ENCODE measurements at regions not wholly inside any gene's neighbourhood (a gene's known extent, or its start where the extent isn't known, plus 50 kb on each side); places are given as distances from the start of the nearest gene placed in this dataset.

- DNase-seq = no peak
Observed at GRCh38 chr1:2916706-2917105, 104.6 kb upstream of the ACTRT2 start.

GRCh38 chr1:2917284-2917683 lies 104.0 kb upstream of the ACTRT2 start:
- no peak for DNase-seq

- DNase-seq = no peak
Observed at GRCh38 chr1:2918441-2918840, 102.8 kb upstream of the ACTRT2 start.

- no peak for DNase-seq
Observed at GRCh38 chr1:2919841-2920240, 101.4 kb upstream of the ACTRT2 start.

GRCh38 chr1:2920421-2921015 lies 100.7 kb upstream of the ACTRT2 start:
- no peak for DNase-seq

- DNase-seq = no peak
Observed at GRCh38 chr1:2921970-2922686, 99.1 kb upstream of the ACTRT2 start.

GRCh38 chr1:2923351-2923750 lies 97.9 kb upstream of the ACTRT2 start:
- no peak for DNase-seq

GRCh38 chr1:2925291-2925690 lies 96.0 kb upstream of the ACTRT2 start:
- DNase-seq = no peak

- DNase-seq = no peak
Observed at GRCh38 chr1:2925918-2926317, 95.3 kb upstream of the ACTRT2 start.

- DNase-seq = no peak
Observed at GRCh38 chr1:2926447-2927055, 94.7 kb upstream of the ACTRT2 start.

- peak; percentile 32 for DNase-seq
Observed at GRCh38 chr1:2927393-2928360, 93.6 kb upstream of the ACTRT2 start.

GRCh38 chr1:2928366-2929325 lies 92.6 kb upstream of the ACTRT2 start:
- DNase-seq = no peak

- no peak for DNase-seq
Observed at GRCh38 chr1:2929335-2929734, 91.9 kb upstream of the ACTRT2 start.

- DNase-seq = no peak
Observed at GRCh38 chr1:2930016-2930815, 91.1 kb upstream of the ACTRT2 start.

- DNase-seq = peak; percentile 66
Observed at GRCh38 chr1:2930913-2931723, 90.1 kb upstream of the ACTRT2 start.

- no peak for DNase-seq
Observed at GRCh38 chr1:2931724-2932401, 89.4 kb upstream of the ACTRT2 start.

- no peak for DNase-seq
Observed at GRCh38 chr1:2932671-2933350, 88.5 kb upstream of the ACTRT2 start.

GRCh38 chr1:2933431-2934155 lies 87.7 kb upstream of the ACTRT2 start:
- no peak for DNase-seq

All from skin of body (tissue), 1 donor.